OCI-LY3 (cell line): ENCODE measurements at regions not wholly inside any gene's neighbourhood (a gene's known extent, or its start where the extent isn't known, plus 50 kb on each side); places are given as distances from the start of the nearest gene placed in this dataset.

Experiments used
- CTCF ChIP-seq: fragments of 200-600, 300-600 bp; sonication (generic); IDR thresholded peaks from 2 replicates; pipeline ENCODE4 v1.5.1; 2014; ENCODE audit warnings: antibody characterized with exemption, low read length, low read depth
- EZH2phosphoT487 ChIP-seq: fragments of 200-600 bp; shearing (Covaris generic); IDR thresholded peaks from 2 replicates; pipeline ENCODE4 v1.6.1; 2018; ENCODE audit warnings: antibody characterized with exemption, mixed run types, low read depth

- TF ChIP-seq CTCF (no peak), EZH2phosphoT487 (no peak)
Measured at GRCh38 chr16:80317599-80318037, 223.2 kb upstream of the DYNLRB2 start.
